Endothelial cell of umbilical vein (primary cell): ENCODE measurements at regions not wholly inside any gene's neighbourhood (a gene's known extent, or its start where the extent isn't known, plus 50 kb on each side); places are given as distances from the start of the nearest gene placed in this dataset.

Source experiments
- BruUV-seq: library from RNA; stranded (reverse); fragments of 400-500 nt; replicated peaks from 2 replicates; lab custom pipeline; 2021; lab: Mats Ljungman, UMichigan
- CTCF ChIA-PET: fragments of 300-600, 350-600 bp; sonication (Branson Sonifier 250); formaldehyde crosslinking; loops from one replicate; lab custom pipeline; 2021; ENCODE audit warnings: antibody characterized with exemption, inconsistent platforms; lab: Charles Lee
- POLR2A ChIA-PET: fragments of 300-600, 350-600 bp; sonication (Branson Sonifier 250); formaldehyde crosslinking; loops from one replicate; lab custom pipeline; 2021; ENCODE audit warnings: antibody characterized with exemption, inconsistent platforms; lab: Charles Lee
- DNase-seq: peaks from one replicate; pipeline ENCODE4 v3.0.0-alpha.2; 2011; ENCODE audit warnings: low read depth, low spot score
- FAIRE-seq: peaks from 2 replicates; lab custom pipeline; 2011; peaks lifted over from hg19 to GRCh38; lab: Jason Lieb, UNC
- H2AFZ ChIP-seq: 2 replicates; pipeline ENCODE4 v1.6.0; 2012; ENCODE audit warnings: low read depth, low read length, control low read depth, inconsistent platforms
- H3K27ac ChIP-seq: 2 replicates; pipeline ENCODE4 v1.5.1; 2011; ENCODE audit warnings: low read depth, mild to moderate bottlenecking, control low read depth, low read length, moderate library complexity; ENCODE audit not compliant: insufficient read depth
- H3K27me3 ChIP-seq, 2 experiments: 2 replicates each; pipeline versions ENCODE4 v1.6.0 to v1.6.1; 2011; ENCODE audit warnings: low read length in 2 of 2, mixed read lengths in 1 of 2; ENCODE audit not compliant: control insufficient read depth in 2 of 2, insufficient read depth in 2 of 2
- H3K36me3 ChIP-seq, 2 experiments: 2 replicates in 1 of 2; 3 replicates in 1 of 2; pipeline ENCODE4 v1.5.1; 2011; ENCODE audit warnings: low read length in 2 of 2, mild to moderate bottlenecking in 1 of 2, moderate library complexity in 1 of 2; ENCODE audit not compliant: control insufficient read depth in 2 of 2, insufficient read depth in 2 of 2; ENCODE audit errors: extremely low read depth in 1 of 2
- H3K4me1 ChIP-seq: 3 replicates; pipeline ENCODE4 v1.5.1; 2011; ENCODE audit warnings: mild to moderate bottlenecking, low read length; ENCODE audit not compliant: control insufficient read depth, insufficient read depth; ENCODE audit errors: extremely low read depth
- H3K4me2 ChIP-seq: 2 replicates; pipeline ENCODE4 v1.6.1; 2011; ENCODE audit warnings: low read length, control low read depth, mixed read lengths; ENCODE audit not compliant: insufficient read depth
- H3K4me3 ChIP-seq, 3 experiments: fragments of 200-600 bp in 1 of 3; sonication (generic), shearing (Covaris generic) in 1 of 3; replicated peaks in 1 of 3; 2 replicates each; pipeline ENCODE4 v1.5.1; 2011 to 2016; ENCODE audit warnings: control low read depth in 3 of 3, low read length in 3 of 3, mild to moderate bottlenecking in 2 of 3, inconsistent platforms in 1 of 3, low read depth in 1 of 3, moderate library complexity in 1 of 3; ENCODE audit not compliant: insufficient read depth in 1 of 3
- H3K79me2 ChIP-seq: 2 replicates; pipeline ENCODE4 v1.6.0; 2012; ENCODE audit warnings: low read length, inconsistent platforms; ENCODE audit not compliant: control insufficient read depth, insufficient read depth
- H3K9ac ChIP-seq: replicated peaks from 2 replicates; pipeline ENCODE3; 2011; ENCODE audit warnings: low read length, control low read depth; ENCODE audit not compliant: insufficient read depth; ENCODE audit errors: extremely low read depth
- H3K9me1 ChIP-seq: replicated peaks from 3 replicates; pipeline ENCODE4 v1.6.0; 2011; ENCODE audit warnings: mild to moderate bottlenecking, low read length; ENCODE audit not compliant: control insufficient read depth, insufficient read depth; ENCODE audit errors: extremely low read depth
- H3K9me3 ChIP-seq: replicated peaks from 2 replicates; pipeline ENCODE4 v1.5.1; 2012; ENCODE audit warnings: low read length, inconsistent platforms; ENCODE audit not compliant: control insufficient read depth, insufficient read depth
- H4K20me1 ChIP-seq: replicated peaks from 2 replicates; pipeline ENCODE3; 2011; ENCODE audit warnings: mild to moderate bottlenecking, low read length; ENCODE audit not compliant: control insufficient read depth, insufficient read depth; ENCODE audit errors: extremely low read depth
- EZH2 ChIP-seq: IDR thresholded peaks from 2 replicates; pipeline ENCODE4 v1.6.1; 2012; ENCODE audit warnings: borderline replicate concordance, low read depth, mild to moderate bottlenecking, moderate library complexity, low read length, inconsistent platforms; ENCODE audit not compliant: severe bottlenecking
- FOS ChIP-seq: IDR thresholded peaks from 2 replicates; pipeline ENCODE4 v1.6.1; 2011; ENCODE audit warnings: mild to moderate bottlenecking, low read length, moderate library complexity, borderline replicate concordance; ENCODE audit not compliant: insufficient read depth
- GATA2 ChIP-seq: IDR thresholded peaks from 2 replicates; pipeline ENCODE4 v1.7.0; 2011; ENCODE audit warnings: low read depth, mild to moderate bottlenecking, moderate library complexity, mixed read lengths, low read length; ENCODE audit not compliant: insufficient read length, insufficient read depth
- JUN ChIP-seq: IDR thresholded peaks from 2 replicates; pipeline ENCODE4 v1.6.1; 2011; ENCODE audit warnings: borderline replicate concordance, low read depth; ENCODE audit not compliant: insufficient read length, insufficient read depth
- MYC ChIP-seq: IDR thresholded peaks from one replicate; pipeline ENCODE4 v1.6.1; 2011; ENCODE audit warnings: mild to moderate bottlenecking, low read depth, low read length
- POLR2A ChIP-seq: IDR thresholded peaks from 2 replicates; pipeline ENCODE4 v1.6.1; 2012; ENCODE audit warnings: low read depth, mild to moderate bottlenecking, control low read depth, low read length
- POLR2AphosphoS5 ChIP-seq: IDR thresholded peaks from 2 replicates; pipeline ENCODE4 v1.6.1; 2012; ENCODE audit warnings: low read depth, mild to moderate bottlenecking, control low read depth, low read length, moderate library complexity; ENCODE audit not compliant: insufficient read depth
- dilution Hi-C: fragments of 300-500 bp; cut with MboI; formaldehyde crosslinking; loops from one replicate; pipeline ENCODE4 v1.15.0; 2019; ENCODE audit warnings: low sequenced_read_pairs; ENCODE audit not compliant: extremely low pct_ligation_motif_present
- intact Hi-C: fragments of 100-400 bp; cut with micrococcal nuclease; formaldehyde crosslinking; loops from one replicate; pipeline ENCODE4 v1.10.0; 2022
- TF ChIP-seq, protein P1 (sequence below): IDR thresholded peaks from 2 replicates; pipeline ENCODE4 v1.6.1; 2011; ENCODE audit not compliant: insufficient read depth, insufficient read length

DNA sequence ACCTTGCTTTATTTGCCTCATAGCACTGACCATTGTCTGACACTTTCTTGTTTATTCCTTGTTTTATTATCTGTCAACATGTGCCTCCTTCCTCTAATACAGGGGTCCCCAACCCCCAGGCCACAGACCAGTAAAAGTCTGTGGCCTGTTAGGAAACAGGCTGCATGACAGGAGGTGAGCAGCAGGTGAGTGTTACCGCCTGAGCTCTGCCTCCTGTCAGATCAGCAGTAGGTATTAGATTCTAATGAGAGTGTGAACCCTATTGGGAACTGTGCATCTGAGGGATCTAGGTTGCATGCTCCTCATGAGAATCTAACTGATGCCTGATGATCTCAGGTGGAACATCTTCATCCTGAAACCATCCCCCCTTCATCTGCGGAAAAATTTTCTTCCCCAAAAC lies 228.0 kb downstream of the HINT1 start:
- no TSS peak for BruUV-seq
- Histone ChIP-seq H3K27me3 (no peaks in the 10 kb centered on the region), H3K27ac (no peak overlapping the region), H3K79me2 (no peaks in the 10 kb centered on the region), H3K9me3 (no peaks in the 10 kb centered on the region), H2AFZ (no peak overlapping the region), H3K4me2 (no peak overlapping the region), H3K9me1 (no peaks in the 10 kb centered on the region), H3K4me3 (no peak overlapping the region), H3K4me1 (no peaks in the 10 kb centered on the region), H3K36me3 (no peaks in the 10 kb centered on the region), H3K9ac (no peak overlapping the region), H4K20me1 (no peaks in the 10 kb centered on the region)
- dilution Hi-C loops, result no loop called here
- DNase-seq (no peak), FAIRE-seq (no peak)
- POLR2A ChIA-PET, result no interaction called here
- TF ChIP-seq POLR2A, result no peak
- no peak for TF ChIP-seq FOS
- TF ChIP-seq POLR2AphosphoS5, result no peak
- TF ChIP-seq, protein P1, sequence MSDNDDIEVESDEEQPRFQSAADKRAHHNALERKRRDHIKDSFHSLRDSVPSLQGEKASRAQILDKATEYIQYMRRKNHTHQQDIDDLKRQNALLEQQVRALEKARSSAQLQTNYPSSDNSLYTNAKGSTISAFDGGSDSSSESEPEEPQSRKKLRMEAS, result no peak
- no peak for TF ChIP-seq EZH2
- TF ChIP-seq MYC, result no peak
- CTCF ChIA-PET, result no interaction called here
- intact Hi-C loops, result no loop called here

DNA sequence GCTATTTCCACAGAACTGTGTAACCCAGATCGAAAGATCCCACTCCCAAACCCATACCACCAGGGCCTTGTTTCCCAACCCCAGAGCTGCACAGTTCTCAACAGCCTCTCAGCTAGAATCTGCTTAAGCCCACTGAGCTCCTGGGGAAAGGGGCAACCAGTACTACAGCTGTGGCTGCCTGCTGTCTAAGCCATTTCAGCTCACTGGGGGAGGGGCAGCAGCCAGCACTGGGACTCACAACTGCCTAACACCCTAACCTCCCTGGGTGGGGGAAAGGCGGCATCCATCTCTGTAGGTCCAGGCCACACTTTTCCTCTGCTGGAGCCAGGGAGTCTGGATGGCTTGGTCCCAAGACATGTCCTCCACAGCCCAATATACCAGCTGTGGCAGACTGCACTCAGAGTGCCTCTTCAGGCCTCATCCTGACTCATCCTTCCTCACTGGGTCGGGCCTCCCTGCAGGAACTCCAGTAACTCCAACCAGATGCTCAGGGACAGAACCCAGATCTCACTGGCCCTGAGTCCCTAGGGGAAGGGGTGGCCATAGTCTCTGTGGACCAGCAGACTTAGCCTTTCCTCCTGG lies 241.4 kb downstream of the HINT1 start:
- H3K4me3 ChIP-seq, result no peak overlapping the region
- DNase-seq (no peak), FAIRE-seq (no peak)
- H2AFZ ChIP-seq, result no peak overlapping the region
- no peaks in the 10 kb centered on the region for H3K27me3 ChIP-seq
- TF ChIP-seq POLR2AphosphoS5 (no peak), GATA2 (no peak), JUN (no peak), POLR2A (no peak)
- H3K79me2 ChIP-seq, result no peaks in the 10 kb centered on the region
- POLR2A ChIA-PET, result no interaction called here
- H3K9me1 ChIP-seq, result no peaks in the 10 kb centered on the region
- CTCF ChIA-PET, result no interaction called here
- H4K20me1 ChIP-seq, result no peaks in the 10 kb centered on the region
- no TSS peak for BruUV-seq
- dilution Hi-C loops (no loop called here), intact Hi-C loops (no loop called here)
- H3K36me3 ChIP-seq, result no peaks in the 10 kb centered on the region
- no peak overlapping the region for H3K27ac ChIP-seq
- H3K4me1 ChIP-seq, result no peaks in the 10 kb centered on the region
- H3K9me3 ChIP-seq, result no peaks in the 10 kb centered on the region
- H3K4me2 ChIP-seq, result no peak overlapping the region
- H3K9ac ChIP-seq, result no peak overlapping the region
